T-cell (primary cell): ENCODE measurements at regions not wholly inside any gene's neighbourhood (a gene's known extent, or its start where the extent isn't known, plus 50 kb on each side); places are given as distances from the start of the nearest gene placed in this dataset.
"Not testable (repeated sequence)": the region's sequence is repeated elsewhere in the genome, so short reads cannot be mapped to it uniquely, and the experiment has no call there.

ENCODE experiments used
- ATAC-seq, 4 experiments: fragments of 200-7000 bp in 3 of 4; fragments of 150-1000 bp in 1 of 4; cut with Tn5 transposase; replicated peaks in 1 of 4; 1 replicate in 3 of 4; 2 replicates in 1 of 4; pipeline ENCODE4 v1.10.0; 2021; ENCODE audit warnings: moderate library complexity in 3 of 4, mild to moderate bottlenecking in 2 of 4, moderate number of reproducible peaks in 1 of 4
- CTCF ChIA-PET, 2 donors: fragments of 300-600 bp; sonication (Branson Sonifier 250); formaldehyde crosslinking; loops; one replicate each; lab custom pipeline; 2022; ENCODE audit warnings: antibody characterized with exemption in 2 of 2; lab: Charles Lee
- POLR2A ChIA-PET, 2 donors: fragments of 300-600 bp; sonication (Branson Sonifier 250); formaldehyde crosslinking; loops; one replicate each; lab custom pipeline; 2022; ENCODE audit warnings: antibody characterized with exemption in 2 of 2; lab: Charles Lee
- DNase-seq, 35 experiments: peaks; one replicate each; pipeline versions ENCODE4 v3.0.0 to v3.0.0-alpha.2; 2013 to 2023
- H3K27ac ChIP-seq: one replicate; pipeline ENCODE4 v1.5.1; 2013; ENCODE audit warnings: low read length
- H3K27me3 ChIP-seq, 2 experiments: replicated peaks in 1 of 2; 1 replicate in 1 of 2; 2 replicates in 1 of 2; pipeline versions ENCODE4 v1.6.1 to v1.7.0; 2013; ENCODE audit warnings: low read length in 1 of 2, mixed read lengths in 1 of 2; ENCODE audit not compliant: control insufficient read depth in 2 of 2, insufficient read depth in 2 of 2; ENCODE audit errors: extremely low read depth in 1 of 2
- H3K36me3 ChIP-seq, 2 donors: 1 replicate in 1 of 2; 2 replicates in 1 of 2; pipeline versions ENCODE4 v1.6.1 to v1.7.0; 2013; ENCODE audit warnings: low read length in 1 of 2; ENCODE audit not compliant: control insufficient read depth in 2 of 2, insufficient read depth in 1 of 2; ENCODE audit errors: extremely low read depth in 1 of 2
- H3K4me1 ChIP-seq, 2 experiments: 1 replicate in 1 of 2; 2 replicates in 1 of 2; pipeline versions ENCODE4 v1.6.1 to v1.7.0; 2013; ENCODE audit warnings: low read length in 2 of 2, mixed read lengths in 1 of 2; ENCODE audit not compliant: insufficient read depth in 2 of 2, control insufficient read depth in 1 of 2; ENCODE audit errors: extremely low read depth in 1 of 2
- H3K4me3 ChIP-seq, 2 donors: 1 replicate in 1 of 2; 2 replicates in 1 of 2; pipeline versions ENCODE4 v1.5.1 to v1.7.0; 2013; ENCODE audit warnings: mild to moderate bottlenecking in 2 of 2, low read length in 1 of 2, moderate library complexity in 1 of 2; ENCODE audit not compliant: control insufficient read depth in 1 of 2; ENCODE audit errors: extremely low read depth in 1 of 2
- H3K9me3 ChIP-seq: 2 replicates; pipeline ENCODE4 v1.7.0; 2013
- H3K27ac Mint-ChIP-seq, 2 donors: one replicate each; pipeline ENCODE4 v1.8.0; 2020 to 2021; ENCODE audit warnings: mild to moderate bottlenecking in 2 of 2, mixed read lengths in 2 of 2
- H3K27me3 Mint-ChIP-seq, 2 donors: one replicate each; pipeline ENCODE4 v1.8.0; 2021 to 2022; ENCODE audit warnings: mixed read lengths in 2 of 2
- H3K36me3 Mint-ChIP-seq: one replicate; pipeline ENCODE4 v1.8.0; 2021; ENCODE audit warnings: mixed read lengths
- H3K4me1 Mint-ChIP-seq, 3 donors: one replicate each; pipeline ENCODE4 v1.8.0; 2020 to 2022; ENCODE audit warnings: mixed read lengths in 3 of 3, mild to moderate bottlenecking in 1 of 3
- H3K4me3 Mint-ChIP-seq, 3 donors: one replicate each; pipeline ENCODE4 v1.8.0; 2020 to 2022; ENCODE audit warnings: mild to moderate bottlenecking in 3 of 3, mixed read lengths in 3 of 3, moderate library complexity in 3 of 3
- H3K9me3 Mint-ChIP-seq, 3 donors: one replicate each; pipeline ENCODE4 v1.8.0; 2020 to 2022; ENCODE audit warnings: mixed read lengths in 3 of 3
- WGBS: methylation state at CpG from one replicate; pipeline ENCODE4 v1.1.5; 2013; ENCODE audit warnings: missing lambda C conversion rate; ENCODE audit not compliant: insufficient coverage; 5-methylcytosine and 5-hydroxymethylcytosine counted together

- H3K4me3 ChIP-seq, H3K36me3 Mint-ChIP-seq, H3K27ac ChIP-seq, POLR2A ChIA-PET, H3K9me3 ChIP-seq, H3K4me3 Mint-ChIP-seq, H3K4me1 ChIP-seq, H3K9me3 Mint-ChIP-seq, H3K27ac Mint-ChIP-seq, H3K36me3 ChIP-seq: not testable (repeated sequence)
- peaks cover 0 to 12% of the 10 kb centered on the region in 2 experiments for H3K27me3 ChIP-seq
- ATAC-seq (peak; percentile 77 to 91 (median 88)), DNase-seq (peak in 32 of 35 experiments; percentile 38 to 84 (median 67))
- H3K27me3 Mint-ChIP-seq, result peaks cover 10 to 22% of the 10 kb centered on the region in 2 donors
- 50% methylated on average over 2 of the region's 20 CpGs for WGBS
- CTCF ChIA-PET, result interaction anchor here in 1 of 2 donors (0.8 to 2.1 kb wide), 6 partner anchors 9 to 410 kb away, joined by 4 to 16 read pairs (median 5); no protein-coding TSS in a partner anchor
- peaks cover 0 to 27% (median 5%) of the 10 kb centered on the region in 3 donors for H3K4me1 Mint-ChIP-seq
These were observed 895.1 kb downstream of the TMEM121 start for GRCh38 chr14:106421431-106422033.

DNA sequence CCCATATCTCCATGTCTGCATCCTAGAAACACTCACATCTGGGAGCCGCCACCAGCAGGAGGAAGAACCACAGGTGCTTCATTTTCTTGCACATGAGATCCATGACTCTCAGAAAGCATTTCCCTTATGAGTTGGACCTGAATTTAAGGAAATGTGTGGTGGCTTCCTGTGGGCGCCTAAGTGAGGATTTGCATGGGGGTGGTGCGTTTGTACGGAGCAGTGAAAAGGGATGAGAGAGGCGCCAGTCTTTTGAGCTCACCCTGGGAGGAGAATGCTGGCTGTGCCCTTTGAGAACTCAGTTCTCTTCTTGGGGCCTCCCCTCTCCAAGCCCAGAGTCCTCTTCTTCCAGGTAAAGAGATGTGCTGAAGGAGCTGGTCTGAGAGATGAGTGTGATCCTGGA, 895.7 kb downstream of the TMEM121 start:
- ChIA-PET CTCF (interaction anchor here in 1 of 2 donors (0.8 to 2.1 kb wide), 5 partner anchors 10 to 411 kb away, joined by 5 to 16 read pairs (median 5); no protein-coding TSS in a partner anchor), POLR2A (no interaction called here)
- Histone ChIP-seq H3K36me3 (no peaks in the 10 kb centered on the region), H3K4me1 (peaks cover 0 to 7% of the 10 kb centered on the region in 2 experiments), H3K9me3 (no peaks in the 10 kb centered on the region), H3K27me3 (peaks cover 0 to 12% of the 10 kb centered on the region in 2 experiments), H3K27ac (no peak overlapping the region), H3K4me3 (no peak overlapping the region)
- H3K9me3 Mint-ChIP-seq, result no peaks in the 10 kb centered on the region
- no peak for DNase-seq
- H3K36me3 Mint-ChIP-seq, result no peaks in the 10 kb centered on the region
- no peak for ATAC-seq
- H3K4me3 Mint-ChIP-seq, result no peak overlapping the region
- no peak overlapping the region for H3K27ac Mint-ChIP-seq
- peaks cover 0 to 27% (median 5%) of the 10 kb centered on the region in 3 donors for H3K4me1 Mint-ChIP-seq
- WGBS, result 4% methylated on average over 3 of the region's 5 CpGs
- H3K27me3 Mint-ChIP-seq, result peaks cover 13 to 27% of the 10 kb centered on the region in 2 donors

GRCh38 chr14:106425150-106425549, 898.8 kb downstream of the TMEM121 start:
- H3K4me1 Mint-ChIP-seq, H3K9me3 ChIP-seq, H3K27ac Mint-ChIP-seq, H3K9me3 Mint-ChIP-seq, H3K4me1 ChIP-seq, ATAC-seq, H3K4me3 ChIP-seq, H3K36me3 Mint-ChIP-seq, DNase-seq, H3K4me3 Mint-ChIP-seq, H3K27ac ChIP-seq, POLR2A ChIA-PET, H3K36me3 ChIP-seq: not testable (repeated sequence)
- H3K27me3 Mint-ChIP-seq, result peaks cover 19 to 31% of the 10 kb centered on the region in 2 donors
- WGBS, result no CpG with 5 or more reads among the region's 7 CpGs
- CTCF ChIA-PET, result interaction anchor here in 1 of 2 donors (1.2 kb wide), 1 partner anchor 52 kb away, joined by 4 read pairs; no protein-coding TSS in a partner anchor
- H3K27me3 ChIP-seq, result peaks cover 0 to 11% of the 10 kb centered on the region in 2 experiments

DNA sequence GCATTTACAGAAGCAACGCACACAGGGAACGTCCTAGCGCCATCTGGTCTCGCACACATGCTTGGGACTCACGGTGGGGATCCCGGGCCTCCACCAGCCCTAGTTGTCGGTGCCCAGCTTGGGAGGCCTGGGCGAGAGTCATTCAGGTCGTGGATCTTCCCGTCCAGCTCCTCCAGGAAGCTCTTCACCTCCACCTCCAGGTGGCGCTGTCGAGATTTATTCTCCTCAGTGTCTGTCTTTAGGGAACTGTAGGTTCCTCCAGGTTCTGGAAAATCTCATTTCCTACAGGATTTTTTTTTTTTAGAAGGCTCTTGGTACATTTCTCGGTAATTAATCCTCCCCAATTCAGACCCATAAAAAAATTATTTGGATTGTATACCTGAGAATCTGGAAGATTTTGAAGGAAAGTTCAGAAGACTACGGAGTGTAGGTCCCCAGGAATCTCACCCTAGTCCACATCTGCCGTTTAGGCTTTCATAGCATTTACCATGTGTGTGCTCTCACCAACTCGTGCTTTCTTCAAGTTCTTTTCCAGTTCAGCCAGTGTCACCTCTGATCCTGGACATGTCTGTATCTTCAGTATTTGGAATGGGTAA, 910.0 kb downstream of the TMEM121 start:
- DNase-seq (peak in 33 of 35 experiments; percentile 25 to 78 (median 54)), ATAC-seq (no peak)
- Mint-ChIP-seq H3K27ac (no peak overlapping the region), H3K36me3 (no peaks in the 10 kb centered on the region), H3K4me3 (no peak overlapping the region), H3K9me3 (no peaks in the 10 kb centered on the region), H3K4me1 (peaks cover 2 to 6% (median 2%) of the 10 kb centered on the region in 3 donors), H3K27me3 (peaks cover 23 to 27% of the 10 kb centered on the region in 2 donors)
- Histone ChIP-seq H3K9me3 (no peaks in the 10 kb centered on the region), H3K4me3 (no peak overlapping the region), H3K27me3 (peaks cover 0 to 2% of the 10 kb centered on the region in 2 experiments), H3K4me1 (no peaks in the 10 kb centered on the region), H3K36me3 (no peaks in the 10 kb centered on the region), H3K27ac (no peak overlapping the region)
- POLR2A ChIA-PET, result interaction anchor here in 1 of 2 donors (0.7 kb wide), 1 partner anchor 26 kb away, joined by 3 read pairs; no protein-coding TSS in a partner anchor
- CTCF ChIA-PET, result interaction anchor here (0.6 to 1.5 kb wide), 9 partner anchors 20 to 1841 kb away, joined by 3 to 4 read pairs (median 3); no protein-coding TSS in a partner anchor
- 82% methylated on average over 4 of the region's 16 CpGs for whole genome bisulfite sequencing

- no peak overlapping the region for H3K4me3 ChIP-seq
- Mint-ChIP-seq H3K9me3 (no peaks in the 10 kb centered on the region), H3K4me1 (peaks cover 0 to 6% (median 5%) of the 10 kb centered on the region in 3 donors), H3K36me3 (no peaks in the 10 kb centered on the region), H3K27ac (no peak overlapping the region), H3K4me3 (no peak overlapping the region), H3K27me3 (peaks cover 23 to 39% of the 10 kb centered on the region in 2 donors)
- DNase-seq (peak in 33 of 35 experiments; percentile 13 to 61 (median 35)), ATAC-seq (peak; percentile 72 to 96 (median 86))
- H3K27ac ChIP-seq, result no peak overlapping the region
- peaks cover 0 to 13% of the 10 kb centered on the region in 2 experiments for H3K27me3 ChIP-seq
- H3K4me1 ChIP-seq, result no peaks in the 10 kb centered on the region
- H3K36me3 ChIP-seq, result no peaks in the 10 kb centered on the region
- WGBS, result 6% methylated on average over 6 of the region's 7 CpGs
- H3K9me3 ChIP-seq, result no peaks in the 10 kb centered on the region
- CTCF ChIA-PET, result no interaction called here
- POLR2A ChIA-PET, result no interaction called here
These were observed 916.5 kb downstream of the TMEM121 start for GRCh38 chr14:106442857-106443256.

DNA sequence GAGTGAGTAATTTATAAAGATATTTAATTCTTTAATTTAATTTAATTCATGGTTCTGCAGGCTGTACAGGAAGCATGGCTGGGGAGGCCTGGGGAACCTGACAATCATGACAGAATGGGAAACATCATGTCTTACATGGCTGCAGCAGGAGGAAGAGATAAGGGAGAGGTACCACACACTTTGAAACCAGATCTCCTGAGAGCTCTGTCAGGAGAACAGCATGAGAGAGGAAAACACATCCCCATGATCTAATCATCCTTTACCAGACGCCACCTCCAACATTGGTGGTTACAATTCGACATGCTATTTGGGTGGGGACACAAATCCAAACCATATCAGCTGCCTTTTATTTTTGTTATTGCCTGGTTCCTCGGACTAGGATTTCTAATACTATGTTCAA, 928.6 kb downstream of the TMEM121 start:
- Histone ChIP-seq H3K9me3 (no peaks in the 10 kb centered on the region), H3K27me3 (peaks cover 0 to 5% of the 10 kb centered on the region in 2 experiments), H3K36me3 (no peaks in the 10 kb centered on the region), H3K4me3 (no peak overlapping the region), H3K4me1 (no peaks in the 10 kb centered on the region), H3K27ac (no peak overlapping the region)
- Mint-ChIP-seq H3K36me3 (no peaks in the 10 kb centered on the region), H3K27me3 (peaks cover 3 to 9% of the 10 kb centered on the region in 2 donors), H3K27ac (no peak overlapping the region), H3K9me3 (no peaks in the 10 kb centered on the region), H3K4me3 (no peak overlapping the region), H3K4me1 (peaks cover 0 to 3% (median 0%) of the 10 kb centered on the region in 3 donors)
- ATAC-seq (no peak), DNase-seq (no peak)
- ChIA-PET CTCF (no interaction called here), POLR2A (no interaction called here)
- 0% methylated on average over 1 of the region's 3 CpGs for WGBS
